Neural cell (in vitro differentiated cells): ENCODE measurements at regions not wholly inside any gene's neighbourhood (a gene's known extent, or its start where the extent isn't known, plus 50 kb on each side); places are given as distances from the start of the nearest gene placed in this dataset.

ENCODE experiments used
- H2AFZ ChIP-seq: fragments of 200-600, 300-800 bp; sonication (generic), shearing (Covaris generic); 2 replicates; pipeline ENCODE4 v1.6.0; 2014; ENCODE audit warnings: low read depth, mild to moderate bottlenecking, antibody characterized with exemption, low read length, moderate library complexity
- H3F3A ChIP-seq: fragments of 200-600 bp; shearing (Covaris generic); 2 replicates; pipeline ENCODE4 v1.6.1; 2016; ENCODE audit warnings: mild to moderate bottlenecking, moderate library complexity, mixed read lengths, antibody characterized with exemption, low read length; ENCODE audit not compliant: insufficient read depth, poor library complexity, severe bottlenecking
- H3K27ac ChIP-seq: fragments of 200-600, 300-800 bp; sonication (generic), shearing (Covaris generic); 2 replicates; pipeline ENCODE4 v1.5.1; 2014; ENCODE audit warnings: mild to moderate bottlenecking, low read length, moderate library complexity
- H3K27me3 ChIP-seq: fragments of 300-800, 200-600 bp; sonication (generic), shearing (Covaris generic); 2 replicates; pipeline ENCODE4 v1.6.0; 2014; ENCODE audit warnings: mild to moderate bottlenecking, low read depth, low read length, moderate library complexity; ENCODE audit not compliant: insufficient read depth
- H3K36me3 ChIP-seq: fragments of 300-800, 200-600 bp; sonication (generic), shearing (Covaris generic); 2 replicates; pipeline ENCODE4 v1.5.1; 2014; ENCODE audit warnings: mild to moderate bottlenecking, antibody characterized with exemption, low read length, moderate library complexity; ENCODE audit not compliant: insufficient read depth
- H3K4me2 ChIP-seq: fragments of 300-800, 200-600 bp; sonication (generic), shearing (Covaris generic); 2 replicates; pipeline ENCODE4 v1.6.0; 2014; ENCODE audit warnings: mild to moderate bottlenecking, low read length
- H3K4me3 ChIP-seq: fragments of 300-800, 200-600 bp; sonication (generic), shearing (Covaris generic); 2 replicates; pipeline ENCODE4 v1.5.1; 2014; ENCODE audit warnings: mild to moderate bottlenecking, low read length, moderate library complexity
- H3K79me2 ChIP-seq: fragments of 200-600 bp; shearing (Covaris generic); replicated peaks from 2 replicates; pipeline ENCODE4 v1.6.0; 2014; ENCODE audit warnings: mild to moderate bottlenecking, low read length, moderate library complexity; ENCODE audit not compliant: insufficient read depth
- H3K9ac ChIP-seq: fragments of 300-800, 200-600 bp; sonication (generic), shearing (Covaris generic); 2 replicates; pipeline ENCODE4 v1.6.1; 2016; ENCODE audit warnings: mild to moderate bottlenecking, low read length, mixed read lengths
- H3K9me2 ChIP-seq: fragments of 200-600 bp; shearing (Covaris generic); 2 replicates; pipeline ENCODE4 v1.6.1; 2016; ENCODE audit warnings: mild to moderate bottlenecking, low read length, mixed read lengths; ENCODE audit not compliant: insufficient read depth
- H3K9me3 ChIP-seq: fragments of 200-600, 300-800 bp; sonication (generic), shearing (Covaris generic); 2 replicates; pipeline ENCODE4 v1.6.1; 2016; ENCODE audit warnings: mild to moderate bottlenecking, mixed run types, low read length, moderate library complexity, mixed read lengths
- H4K20me1 ChIP-seq: fragments of 200-600 bp; shearing (Covaris generic); 2 replicates; pipeline ENCODE4 v1.6.1; 2016; ENCODE audit warnings: mild to moderate bottlenecking, mixed run types; ENCODE audit not compliant: insufficient read depth
- CTCF ChIP-seq: fragments of 450-650 bp; IDR thresholded peaks from 2 replicates; pipeline ENCODE4 v1.5.1; 2014; ENCODE audit warnings: antibody characterized with exemption, mild to moderate bottlenecking, moderate library complexity; ENCODE audit not compliant: poor library complexity, severe bottlenecking
- EP300 ChIP-seq: fragments of 450-650 bp; conservative IDR thresholded peaks from 2 replicates; pipeline ENCODE4 v1.6.1; 2014; ENCODE audit warnings: antibody characterized with exemption, mild to moderate bottlenecking, moderate library complexity; ENCODE audit not compliant: poor library complexity, severe bottlenecking
- EZH2 ChIP-seq: fragments of 200-600, 300-800 bp; shearing (Covaris generic), sonication (generic); IDR thresholded peaks from 2 replicates; pipeline ENCODE4 v1.6.1; 2014; ENCODE audit warnings: antibody characterized with exemption, low read length, borderline replicate concordance, mild to moderate bottlenecking; ENCODE audit not compliant: insufficient read depth, poor library complexity, severe bottlenecking
- MXI1 ChIP-seq: fragments of 450-650 bp; conservative IDR thresholded peaks from 2 replicates; pipeline ENCODE4 v1.6.1; 2014; ENCODE audit warnings: antibody characterized with exemption, mild to moderate bottlenecking; ENCODE audit not compliant: poor library complexity, severe bottlenecking
- POLR2AphosphoS5 ChIP-seq: IDR thresholded peaks from 2 replicates; pipeline ENCODE4 v1.6.1; 2012
- RAD21 ChIP-seq: fragments of 450-650 bp; conservative IDR thresholded peaks from 2 replicates; pipeline ENCODE4 v1.6.1; 2014; ENCODE audit warnings: antibody characterized with exemption, mild to moderate bottlenecking, moderate library complexity
- REST ChIP-seq: IDR thresholded peaks from 2 replicates; pipeline ENCODE4 v1.6.1; 2012; ENCODE audit warnings: borderline replicate concordance
- SMC3 ChIP-seq: fragments of 450-650 bp; conservative IDR thresholded peaks from 2 replicates; pipeline ENCODE4 v1.6.1; 2014; ENCODE audit warnings: antibody characterized with exemption, mild to moderate bottlenecking, moderate library complexity; ENCODE audit not compliant: poor library complexity
- TAF1 ChIP-seq: IDR thresholded peaks from 2 replicates; pipeline ENCODE4 v1.6.1; 2012; ENCODE audit warnings: low read depth

- H3K9me2 ChIP-seq = no peaks in the 10 kb centered on the region
- no peaks in the 10 kb centered on the region for H3K36me3 ChIP-seq
- no peak overlapping the region for H3K9ac ChIP-seq
- no peak overlapping the region for H2AFZ ChIP-seq
- no peak overlapping the region for H3K4me2 ChIP-seq
- TF ChIP-seq SMC3 (no peak), POLR2AphosphoS5 (no peak), TAF1 (no peak), MXI1 (no peak), EP300 (no peak), RAD21 (no peak), REST (no peak), CTCF (no peak), EZH2 (no peak)
- no peak overlapping the region for H3K4me3 ChIP-seq
- no peaks in the 10 kb centered on the region for H4K20me1 ChIP-seq
- H3K27ac ChIP-seq = no peak overlapping the region
- no peaks in the 10 kb centered on the region for H3F3A ChIP-seq
- no peaks in the 10 kb centered on the region for H3K27me3 ChIP-seq
- H3K9me3 ChIP-seq = no peaks in the 10 kb centered on the region
- no peaks in the 10 kb centered on the region for H3K79me2 ChIP-seq
These were observed 93.0 kb upstream of the SP4 start for GRCh38 chr7:21334906-21335305.

- Histone ChIP-seq H3K9me2 (no peaks in the 10 kb centered on the region), H3K9ac (no peak overlapping the region), H3K4me3 (no peak overlapping the region), H3K27me3 (no peaks in the 10 kb centered on the region), H4K20me1 (no peaks in the 10 kb centered on the region), H3F3A (no peaks in the 10 kb centered on the region), H3K79me2 (no peaks in the 10 kb centered on the region), H3K4me2 (no peak overlapping the region), H3K36me3 (no peaks in the 10 kb centered on the region), H3K9me3 (no peaks in the 10 kb centered on the region), H3K27ac (no peak overlapping the region), H2AFZ (no peak overlapping the region)
- no peak for TF ChIP-seq CTCF
- no peak for TF ChIP-seq POLR2AphosphoS5
- TF ChIP-seq RAD21 = no peak
- TF ChIP-seq REST = no peak
- no peak for TF ChIP-seq SMC3
- TF ChIP-seq TAF1 = no peak
These were observed 91.1 kb upstream of the SP4 start for GRCh38 chr7:21336743-21337142.
